RWPE2 (cell line): ENCODE measurements at regions not wholly inside any gene's neighbourhood (a gene's known extent, or its start where the extent isn't known, plus 50 kb on each side); places are given as distances from the start of the nearest gene placed in this dataset.

Experiments used
- ATAC-seq: fragments of 200-7000 bp; cut with Tn5 transposase; 3 replicates; pipeline ENCODE4 v1.9.1; 2021; ENCODE audit warnings: low read depth
- DNase-seq: peaks from one replicate; pipeline ENCODE4 v3.0.0-alpha.2; 2020; ENCODE audit warnings: low spot score
- H3K27ac ChIP-seq: fragments of 450-650 bp; 2 replicates; pipeline ENCODE4 v1.5.1; 2017; ENCODE audit warnings: mild to moderate bottlenecking; ENCODE audit not compliant: poor library complexity, severe bottlenecking
- H3K27me3 ChIP-seq: fragments of 250-450 bp; sonication (Bioruptor Pico); 2 replicates; pipeline ENCODE4 v1.5.1; 2021; ENCODE audit warnings: mild to moderate bottlenecking, moderate library complexity; ENCODE audit not compliant: insufficient read depth, poor library complexity, severe bottlenecking
- H3K36me3 ChIP-seq: fragments of 250-450 bp; sonication (Bioruptor Pico); 2 replicates; pipeline ENCODE4 v1.5.1; 2020; ENCODE audit warnings: low read depth, mild to moderate bottlenecking, moderate library complexity
- H3K4me1 ChIP-seq: fragments of 250-450 bp; sonication (Bioruptor Pico); 2 replicates; pipeline ENCODE4 v1.5.1; 2021; ENCODE audit warnings: mild to moderate bottlenecking, moderate library complexity; ENCODE audit not compliant: insufficient read depth, poor library complexity, severe bottlenecking
- H3K4me3 ChIP-seq: fragments of 250-450 bp; sonication (Bioruptor Pico); 2 replicates; pipeline ENCODE4 v1.5.1; 2021; ENCODE audit warnings: mild to moderate bottlenecking, moderate library complexity; ENCODE audit not compliant: severe bottlenecking
- H3K9me3 ChIP-seq: fragments of 250-450 bp; sonication (Bioruptor Pico); 2 replicates; pipeline ENCODE4 v1.5.1; 2021; ENCODE audit warnings: mild to moderate bottlenecking, moderate library complexity; ENCODE audit not compliant: severe bottlenecking
- CTCF ChIP-seq: fragments of 450-650 bp; IDR thresholded peaks from one replicate; pipeline ENCODE4 v1.5.1; 2017; ENCODE audit warnings: mild to moderate bottlenecking, moderate library complexity; ENCODE audit not compliant: poor library complexity, severe bottlenecking

- Histone ChIP-seq H3K9me3 (no peaks in the 10 kb centered on the region), H3K36me3 (no peaks in the 10 kb centered on the region), H3K4me3 (no peak overlapping the region), H3K27me3 (no peaks in the 10 kb centered on the region), H3K4me1 (peaks cover 3% of the 10 kb centered on the region), H3K27ac (no peak overlapping the region)
- no peak for TF ChIP-seq CTCF
- no peak for ATAC-seq
- no peak for DNase-seq
Measured at GRCh38 chr10:113473011-113473410, 79.8 kb upstream of the HABP2 start.

GRCh38 chr10:113473851-113474250 lies 79.0 kb upstream of the HABP2 start:
- H3K27ac ChIP-seq, result no peak overlapping the region
- no peaks in the 10 kb centered on the region for H3K27me3 ChIP-seq
- TF ChIP-seq CTCF, result no peak
- H3K4me3 ChIP-seq, result no peak overlapping the region
- H3K4me1 ChIP-seq, result peaks cover 3% of the 10 kb centered on the region
- no peaks in the 10 kb centered on the region for H3K9me3 ChIP-seq
- H3K36me3 ChIP-seq, result no peaks in the 10 kb centered on the region
- DNase-seq (no peak), ATAC-seq (no peak)

GRCh38 chr10:113474752-113475151 lies 78.1 kb upstream of the HABP2 start:
- DNase-seq (no peak), ATAC-seq (no peak)
- Histone ChIP-seq H3K36me3 (no peaks in the 10 kb centered on the region), H3K9me3 (no peaks in the 10 kb centered on the region), H3K27me3 (no peaks in the 10 kb centered on the region), H3K4me1 (peaks cover 3% of the 10 kb centered on the region), H3K27ac (no peak overlapping the region), H3K4me3 (no peak overlapping the region)
- TF ChIP-seq CTCF, result no peak

- Histone ChIP-seq H3K27me3 (no peaks in the 10 kb centered on the region), H3K4me3 (no peak overlapping the region), H3K27ac (no peak overlapping the region), H3K4me1 (peaks cover 3% of the 10 kb centered on the region), H3K36me3 (no peaks in the 10 kb centered on the region), H3K9me3 (peaks cover 3% of the 10 kb centered on the region)
- no peak for TF ChIP-seq CTCF
- ATAC-seq (peak; percentile 36; the same call in 1 of the 3 replicates), DNase-seq (no peak)
Measured at GRCh38 chr10:113475381-113475807, 77.5 kb upstream of the HABP2 start.

- Histone ChIP-seq H3K9me3 (peaks cover 3% of the 10 kb centered on the region), H3K36me3 (no peaks in the 10 kb centered on the region), H3K4me1 (peaks cover 3% of the 10 kb centered on the region), H3K27me3 (no peaks in the 10 kb centered on the region), H3K4me3 (no peak overlapping the region), H3K27ac (no peak overlapping the region)
- no peak for TF ChIP-seq CTCF
- DNase-seq (no peak), ATAC-seq (no peak)
Measured at GRCh38 chr10:113476191-113476590, 76.7 kb upstream of the HABP2 start.
